Endothelial cell of umbilical vein (primary cell): ENCODE measurements at regions not wholly inside any gene's neighbourhood (a gene's known extent, or its start where the extent isn't known, plus 50 kb on each side); places are given as distances from the start of the nearest gene placed in this dataset.

ENCODE experiments used
- BruUV-seq: library from RNA; stranded (reverse); fragments of 400-500 nt; replicated peaks from 2 replicates; lab custom pipeline; 2021; lab: Mats Ljungman, UMichigan
- CTCF ChIA-PET: fragments of 300-600, 350-600 bp; sonication (Branson Sonifier 250); formaldehyde crosslinking; loops from one replicate; lab custom pipeline; 2021; ENCODE audit warnings: antibody characterized with exemption, inconsistent platforms; lab: Charles Lee
- POLR2A ChIA-PET: fragments of 300-600, 350-600 bp; sonication (Branson Sonifier 250); formaldehyde crosslinking; loops from one replicate; lab custom pipeline; 2021; ENCODE audit warnings: antibody characterized with exemption, inconsistent platforms; lab: Charles Lee
- DNase-seq: peaks from one replicate; pipeline ENCODE4 v3.0.0-alpha.2; 2011; ENCODE audit warnings: low read depth, low spot score
- FAIRE-seq: peaks from 2 replicates; lab custom pipeline; 2011; peaks lifted over from hg19 to GRCh38; lab: Jason Lieb, UNC
- H2AFZ ChIP-seq: 2 replicates; pipeline ENCODE4 v1.6.0; 2012; ENCODE audit warnings: low read depth, low read length, control low read depth, inconsistent platforms
- H3K27ac ChIP-seq: 2 replicates; pipeline ENCODE4 v1.5.1; 2011; ENCODE audit warnings: low read depth, mild to moderate bottlenecking, control low read depth, low read length, moderate library complexity; ENCODE audit not compliant: insufficient read depth
- H3K27me3 ChIP-seq, 2 experiments: 2 replicates each; pipeline versions ENCODE4 v1.6.0 to v1.6.1; 2011; ENCODE audit warnings: low read length in 2 of 2, mixed read lengths in 1 of 2; ENCODE audit not compliant: control insufficient read depth in 2 of 2, insufficient read depth in 2 of 2
- H3K36me3 ChIP-seq, 2 experiments: 2 replicates in 1 of 2; 3 replicates in 1 of 2; pipeline ENCODE4 v1.5.1; 2011; ENCODE audit warnings: low read length in 2 of 2, mild to moderate bottlenecking in 1 of 2, moderate library complexity in 1 of 2; ENCODE audit not compliant: control insufficient read depth in 2 of 2, insufficient read depth in 2 of 2; ENCODE audit errors: extremely low read depth in 1 of 2
- H3K4me1 ChIP-seq: 3 replicates; pipeline ENCODE4 v1.5.1; 2011; ENCODE audit warnings: mild to moderate bottlenecking, low read length; ENCODE audit not compliant: control insufficient read depth, insufficient read depth; ENCODE audit errors: extremely low read depth
- H3K4me2 ChIP-seq: 2 replicates; pipeline ENCODE4 v1.6.1; 2011; ENCODE audit warnings: low read length, control low read depth, mixed read lengths; ENCODE audit not compliant: insufficient read depth
- H3K4me3 ChIP-seq, 3 experiments: fragments of 200-600 bp in 1 of 3; sonication (generic), shearing (Covaris generic) in 1 of 3; replicated peaks in 1 of 3; 2 replicates each; pipeline ENCODE4 v1.5.1; 2011 to 2016; ENCODE audit warnings: control low read depth in 3 of 3, low read length in 3 of 3, mild to moderate bottlenecking in 2 of 3, inconsistent platforms in 1 of 3, low read depth in 1 of 3, moderate library complexity in 1 of 3; ENCODE audit not compliant: insufficient read depth in 1 of 3
- H3K79me2 ChIP-seq: 2 replicates; pipeline ENCODE4 v1.6.0; 2012; ENCODE audit warnings: low read length, inconsistent platforms; ENCODE audit not compliant: control insufficient read depth, insufficient read depth
- H3K9ac ChIP-seq: replicated peaks from 2 replicates; pipeline ENCODE3; 2011; ENCODE audit warnings: low read length, control low read depth; ENCODE audit not compliant: insufficient read depth; ENCODE audit errors: extremely low read depth
- H3K9me1 ChIP-seq: replicated peaks from 3 replicates; pipeline ENCODE4 v1.6.0; 2011; ENCODE audit warnings: mild to moderate bottlenecking, low read length; ENCODE audit not compliant: control insufficient read depth, insufficient read depth; ENCODE audit errors: extremely low read depth
- H3K9me3 ChIP-seq: replicated peaks from 2 replicates; pipeline ENCODE4 v1.5.1; 2012; ENCODE audit warnings: low read length, inconsistent platforms; ENCODE audit not compliant: control insufficient read depth, insufficient read depth
- H4K20me1 ChIP-seq: replicated peaks from 2 replicates; pipeline ENCODE3; 2011; ENCODE audit warnings: mild to moderate bottlenecking, low read length; ENCODE audit not compliant: control insufficient read depth, insufficient read depth; ENCODE audit errors: extremely low read depth
- CTCF ChIP-seq, 2 donors: IDR thresholded peaks; 1 replicate in 1 of 2; 2 replicates in 1 of 2; pipeline ENCODE4 v1.5.1; 2011; ENCODE audit warnings: low read length in 2 of 2, mild to moderate bottlenecking in 2 of 2, moderate library complexity in 2 of 2, control low read depth in 1 of 2, inconsistent platforms in 1 of 2, low read depth in 1 of 2; ENCODE audit not compliant: insufficient read depth in 1 of 2; ENCODE audit errors: extremely low read depth in 1 of 2
- EZH2 ChIP-seq: IDR thresholded peaks from 2 replicates; pipeline ENCODE4 v1.6.1; 2012; ENCODE audit warnings: borderline replicate concordance, low read depth, mild to moderate bottlenecking, moderate library complexity, low read length, inconsistent platforms; ENCODE audit not compliant: severe bottlenecking
- FOS ChIP-seq: IDR thresholded peaks from 2 replicates; pipeline ENCODE4 v1.6.1; 2011; ENCODE audit warnings: mild to moderate bottlenecking, low read length, moderate library complexity, borderline replicate concordance; ENCODE audit not compliant: insufficient read depth
- GATA2 ChIP-seq: IDR thresholded peaks from 2 replicates; pipeline ENCODE4 v1.7.0; 2011; ENCODE audit warnings: low read depth, mild to moderate bottlenecking, moderate library complexity, mixed read lengths, low read length; ENCODE audit not compliant: insufficient read length, insufficient read depth
- JUN ChIP-seq: IDR thresholded peaks from 2 replicates; pipeline ENCODE4 v1.6.1; 2011; ENCODE audit warnings: borderline replicate concordance, low read depth; ENCODE audit not compliant: insufficient read length, insufficient read depth
- MAX ChIP-seq: IDR thresholded peaks from 2 replicates; pipeline ENCODE4 v1.6.1; 2011; ENCODE audit not compliant: insufficient read depth, insufficient read length
- MYC ChIP-seq: IDR thresholded peaks from one replicate; pipeline ENCODE4 v1.6.1; 2011; ENCODE audit warnings: mild to moderate bottlenecking, low read depth, low read length
- POLR2A ChIP-seq: IDR thresholded peaks from 2 replicates; pipeline ENCODE4 v1.6.1; 2012; ENCODE audit warnings: low read depth, mild to moderate bottlenecking, control low read depth, low read length
- POLR2AphosphoS5 ChIP-seq: IDR thresholded peaks from 2 replicates; pipeline ENCODE4 v1.6.1; 2012; ENCODE audit warnings: low read depth, mild to moderate bottlenecking, control low read depth, low read length, moderate library complexity; ENCODE audit not compliant: insufficient read depth
- dilution Hi-C: fragments of 300-500 bp; cut with MboI; formaldehyde crosslinking; loops from one replicate; pipeline ENCODE4 v1.15.0; 2019; ENCODE audit warnings: low sequenced_read_pairs; ENCODE audit not compliant: extremely low pct_ligation_motif_present
- intact Hi-C: fragments of 100-400 bp; cut with micrococcal nuclease; formaldehyde crosslinking; loops from one replicate; pipeline ENCODE4 v1.10.0; 2022

GRCh38 chr10:117432866-117433265 lies 57.6 kb upstream of the PDZD8 start:
- TF ChIP-seq EZH2 (no peak), POLR2AphosphoS5 (no peak), MAX (no peak), POLR2A (no peak), FOS (no peak), GATA2 (no peak)
- FAIRE-seq = no peak
- POLR2A ChIA-PET = no interaction called here
- Histone ChIP-seq H3K27me3 (peaks cover 0 to 3% of the 10 kb centered on the region in 2 experiments), H3K9me3 (no peaks in the 10 kb centered on the region), H4K20me1 (no peaks in the 10 kb centered on the region), H3K9ac (no peak overlapping the region), H3K27ac (no peak overlapping the region), H3K36me3 (no peaks in the 10 kb centered on the region), H3K9me1 (no peaks in the 10 kb centered on the region), H3K4me2 (no peak overlapping the region), H2AFZ (no peak overlapping the region), H3K4me3 (no peak overlapping the region), H3K79me2 (no peaks in the 10 kb centered on the region), H3K4me1 (no peaks in the 10 kb centered on the region)
- dilution Hi-C loops = no loop called here
- intact Hi-C loops = no loop called here
- CTCF ChIA-PET = interaction anchor here (4.3 kb wide), 1 partner anchor 10 kb away, joined by 48 read pairs; no protein-coding TSS in a partner anchor
- no peak for DNase-seq
- BruUV-seq = no TSS peak

GRCh38 chr10:117431160-117431559 lies 55.9 kb upstream of the PDZD8 start:
- ChIA-PET POLR2A (no interaction called here), CTCF (interaction anchor here (0.7 to 4.3 kb wide), 6 partner anchors 11 to 1028 kb away, joined by 3 to 48 read pairs (median 6); no protein-coding TSS in a partner anchor)
- no peaks in the 10 kb centered on the region for H4K20me1 ChIP-seq
- no TSS peak for BruUV-seq
- intact Hi-C loops (no loop called here), dilution Hi-C loops (no loop called here)
- no peaks in the 10 kb centered on the region for H3K79me2 ChIP-seq
- H3K4me3 ChIP-seq = no peak overlapping the region
- TF ChIP-seq JUN (no peak), MYC (no peak), POLR2A (no peak), EZH2 (no peak), MAX (no peak), GATA2 (no peak), FOS (no peak), CTCF (IDR thresholded peaks at IDR 0.05; ENCODE audit: extremely low read depth in 1 of 2, insufficient read depth in 1 of 2, low read depth in 1 of 2, low read length in 2 of 2) (no peak), POLR2AphosphoS5 (no peak)
- no peaks in the 10 kb centered on the region for H3K36me3 ChIP-seq
- H3K9me3 ChIP-seq = no peaks in the 10 kb centered on the region
- FAIRE-seq = no peak
- H3K4me1 ChIP-seq = no peaks in the 10 kb centered on the region
- no peak overlapping the region for H3K9ac ChIP-seq
- no peak for DNase-seq
- no peak overlapping the region for H3K4me2 ChIP-seq
- H3K27ac ChIP-seq = no peak overlapping the region
- no peak overlapping the region for H2AFZ ChIP-seq
- H3K9me1 ChIP-seq = no peaks in the 10 kb centered on the region
- peaks cover 0 to 3% of the 10 kb centered on the region in 2 experiments for H3K27me3 ChIP-seq
